H1 (cell line): ENCODE measurements at regions not wholly inside any gene's neighbourhood (a gene's known extent, or its start where the extent isn't known, plus 50 kb on each side); places are given as distances from the start of the nearest gene placed in this dataset.

Experiments
- CHD7 ChIP-seq: fragments of 300-600 bp; sonication (generic); IDR thresholded peaks from 2 replicates; pipeline ENCODE4 v1.7.1; 2012; ENCODE audit warnings: low read length, moderate library complexity, mild to moderate bottlenecking, inconsistent platforms; ENCODE audit not compliant: insufficient replicate concordance
- CTBP2 ChIP-seq: IDR thresholded peaks from 2 replicates; pipeline ENCODE4 v1.7.0; 2011; ENCODE audit warnings: borderline replicate concordance, mild to moderate bottlenecking, moderate library complexity, mixed read lengths, low read length; ENCODE audit not compliant: insufficient read depth, insufficient read length
- JUN ChIP-seq: IDR thresholded peaks from 2 replicates; pipeline ENCODE4 v1.6.1; 2011; ENCODE audit warnings: low read depth, mild to moderate bottlenecking, improper control_type of control experiment, low read length
- SIRT6 ChIP-seq: IDR thresholded peaks from one replicate; pipeline ENCODE4 v1.7.1; 2012; ENCODE audit warnings: low read length, inconsistent platforms
- TBP ChIP-seq: IDR thresholded peaks from 2 replicates; pipeline ENCODE4 v1.6.1; 2011; ENCODE audit warnings: low read depth, low read length, improper control_type of control experiment
- TEAD4 ChIP-seq: IDR thresholded peaks from 2 replicates; pipeline ENCODE4 v1.6.1; 2012; ENCODE audit warnings: low read depth, low read length, inconsistent platforms, mixed read lengths

- TF ChIP-seq CHD7 (no peak), CTBP2 (no peak), JUN (no peak), SIRT6 (no peak), TBP (no peak), TEAD4 (no peak)
Measured at GRCh38 chr4:116272336-116272735, 813.0 kb downstream of the TRAM1L1 start (continued).
